GM12878 (cell line): ENCODE measurements at regions not wholly inside any gene's neighbourhood (a gene's known extent, or its start where the extent isn't known, plus 50 kb on each side); places are given as distances from the start of the nearest gene placed in this dataset.

Experiments used
- FOXK2 ChIP-seq: fragments of 450-650 bp; IDR thresholded peaks from 2 replicates; pipeline ENCODE4 v1.6.1; 2017; ENCODE audit warnings: mild to moderate bottlenecking, moderate library complexity
- MYC ChIP-seq: IDR thresholded peaks from 2 replicates; pipeline ENCODE4 v1.6.1; 2011; ENCODE audit warnings: mild to moderate bottlenecking, low read length, moderate library complexity, inconsistent platforms; ENCODE audit not compliant: insufficient read depth, insufficient replicate concordance, insufficient read length, severe bottlenecking
- POLR2AphosphoS5 ChIP-seq: IDR thresholded peaks from 2 replicates; pipeline ENCODE4 v1.6.1; 2011; ENCODE audit warnings: mild to moderate bottlenecking, low read length, inconsistent platforms
- RELB ChIP-seq: fragments of 450-650 bp; IDR thresholded peaks from 2 replicates; pipeline ENCODE4 v1.6.1; 2017; ENCODE audit warnings: low read depth, mild to moderate bottlenecking, moderate library complexity

- TF ChIP-seq RELB (no peak), POLR2AphosphoS5 (no peak), MYC (no peak), FOXK2 (no peak)
Measured at GRCh38 chr4:75142850-75143249, 209.9 kb downstream of the PARM1 start.
